HCT116 (cell line): ENCODE measurements at regions not wholly inside any gene's neighbourhood (a gene's known extent, or its start where the extent isn't known, plus 50 kb on each side); places are given as distances from the start of the nearest gene placed in this dataset.

Source experiments
- ATAC-seq: fragments of 200-7000 bp; cut with Tn5 transposase; 2 replicates; pipeline ENCODE4 v1.9.1; 2020; ENCODE audit warnings: mild to moderate bottlenecking, moderate library complexity
- BruUV-seq: library from RNA; stranded (reverse); fragments of 400-500 nt; replicated peaks from 2 replicates; lab custom pipeline; 2021; lab: Mats Ljungman, UMichigan
- CTCF ChIA-PET: fragments of 300-600 bp; sonication (Branson Sonifier 250); formaldehyde crosslinking; loops from one replicate; lab custom pipeline; 2021; ENCODE audit warnings: antibody characterized with exemption; lab: Charles Lee
- POLR2A ChIA-PET: fragments of 300-600, 350-600 bp; sonication (Branson Sonifier 250); formaldehyde crosslinking; loops from one replicate; lab custom pipeline; 2021; ENCODE audit warnings: antibody characterized with exemption; lab: Charles Lee
- RAD21 ChIA-PET, 2 experiments: fragments of 300-600 bp; sonication (Branson Sonifier 250); formaldehyde crosslinking; loops; one replicate each; lab custom pipeline; 2023; ENCODE audit warnings: low total read pairs in 2 of 2; ENCODE audit not compliant: uncharacterized antibody in 2 of 2, unreplicated experiment in 2 of 2, low non-redundant PET in 1 of 2; lab: Charles Lee
- DNase-seq: peaks from one replicate; pipeline ENCODE4 v3.0.0-alpha.2; 2010; ENCODE audit warnings: low read depth, low spot score
- H2AFZ ChIP-seq: fragments of 200-600 bp; shearing (Covaris generic), sonication (generic); 2 replicates; pipeline ENCODE4 v1.6.1; 2017; ENCODE audit warnings: low read depth, mixed run types, mixed read lengths, antibody characterized with exemption, low read length; ENCODE audit not compliant: poor library complexity, severe bottlenecking
- H3K27ac ChIP-seq: 2 replicates; pipeline ENCODE4 v1.5.1; 2012; ENCODE audit warnings: low read depth, low read length
- H3K27me3 ChIP-seq: fragments of 200-600 bp; sonication (generic); 2 replicates; pipeline ENCODE4 v1.6.1; 2016; ENCODE audit warnings: mixed run types, low read length, mixed read lengths; ENCODE audit not compliant: insufficient read depth
- H3K36me3 ChIP-seq, 2 experiments: fragments of 200-500 bp in 1 of 2; fragments of 200-600 bp in 1 of 2; sonication (Bioruptor generic) in 1 of 2; sonication (generic) in 1 of 2; 2 replicates each; pipeline versions ENCODE4 v1.5.1 to v1.6.1; 2014 to 2016; ENCODE audit warnings: low read length in 2 of 2, inconsistent platforms in 1 of 2, mixed read lengths in 1 of 2, mixed run types in 1 of 2; ENCODE audit not compliant: insufficient read depth in 2 of 2, control insufficient read depth in 1 of 2
- H3K4me1 ChIP-seq, 2 experiments: fragments of 200-600 bp in 1 of 2; sonication (generic) in 1 of 2; 2 replicates each; pipeline versions ENCODE4 v1.5.1 to v1.6.1; 2012 to 2017; ENCODE audit warnings: low read length in 2 of 2, inconsistent platforms in 1 of 2, mild to moderate bottlenecking in 1 of 2, mixed read lengths in 1 of 2, mixed run types in 1 of 2, moderate library complexity in 1 of 2; ENCODE audit not compliant: insufficient read depth in 2 of 2, control insufficient read depth in 1 of 2
- H3K4me2 ChIP-seq: fragments of 200-600 bp; sonication (generic); 2 replicates; pipeline ENCODE4 v1.6.1; 2017; ENCODE audit warnings: mixed run types, low read length, mixed read lengths
- H3K4me3 ChIP-seq, 2 experiments: fragments of 200-600 bp in 1 of 2; sonication (generic) in 1 of 2; replicated peaks in 1 of 2; 2 replicates each; pipeline ENCODE4 v1.5.1; 2011 to 2016; ENCODE audit warnings: low read length in 2 of 2, control low read depth in 1 of 2, low read depth in 1 of 2, mild to moderate bottlenecking in 1 of 2, mixed read lengths in 1 of 2, mixed run types in 1 of 2
- H3K79me2 ChIP-seq: fragments of 200-600 bp; sonication (generic); 2 replicates; pipeline ENCODE4 v1.6.1; 2017; ENCODE audit warnings: mild to moderate bottlenecking, mixed run types, low read length, moderate library complexity, mixed read lengths; ENCODE audit not compliant: insufficient read depth
- H3K9ac ChIP-seq: fragments of 200-600 bp; sonication (generic); 2 replicates; pipeline ENCODE4 v1.6.1; 2016; ENCODE audit warnings: low read length, mixed read lengths
- H3K9me2 ChIP-seq: fragments of 200-600 bp; sonication (generic), shearing (Covaris generic); 2 replicates; pipeline ENCODE4 v1.6.1; 2017; ENCODE audit warnings: mixed run types, mild to moderate bottlenecking, moderate library complexity; ENCODE audit not compliant: insufficient read depth
- H3K9me3 ChIP-seq, 2 experiments: fragments of 200-500 bp in 1 of 2; fragments of 200-600 bp in 1 of 2; sonication (Bioruptor generic) in 1 of 2; sonication (generic) in 1 of 2; 2 replicates each; pipeline ENCODE4 v1.6.1; 2014 to 2017; ENCODE audit warnings: low read length in 2 of 2, mixed read lengths in 2 of 2, inconsistent platforms in 1 of 2, low read depth in 1 of 2, mild to moderate bottlenecking in 1 of 2, mixed run types in 1 of 2, moderate library complexity in 1 of 2; ENCODE audit not compliant: control insufficient read depth in 1 of 2, insufficient read depth in 1 of 2
- H4K20me1 ChIP-seq: fragments of 200-600 bp; sonication (generic), shearing (Covaris generic); 2 replicates; pipeline ENCODE4 v1.6.1; 2017; ENCODE audit warnings: mixed run types, mild to moderate bottlenecking, moderate library complexity; ENCODE audit not compliant: insufficient read depth
- ATF3 ChIP-seq: IDR thresholded peaks from 2 replicates; pipeline ENCODE4 v1.6.1; 2012
- CBX3 ChIP-seq: IDR thresholded peaks from 2 replicates; pipeline ENCODE4 v1.6.1; 2012; ENCODE audit warnings: low read depth
- ELF1 ChIP-seq: IDR thresholded peaks from 2 replicates; pipeline ENCODE4 v1.6.1; 2012; ENCODE audit warnings: low read depth, borderline replicate concordance
- EZH2 ChIP-seq: fragments of 200-600 bp; sonication (generic); IDR thresholded peaks from 2 replicates; pipeline ENCODE4 v1.6.1; 2017; ENCODE audit warnings: antibody characterized with exemption, mixed run types
- EZH2phosphoT487 ChIP-seq: fragments of 200-600 bp; IDR thresholded peaks from 2 replicates; pipeline ENCODE4 v1.6.1; 2018; ENCODE audit warnings: antibody characterized with exemption, borderline replicate concordance
- FOSL1 ChIP-seq: IDR thresholded peaks from 2 replicates; pipeline ENCODE4 v1.6.1; 2012; ENCODE audit warnings: low read depth
- MAX ChIP-seq: IDR thresholded peaks from 2 replicates; pipeline ENCODE4 v1.6.1; 2012
- POLR2AphosphoS5 ChIP-seq: IDR thresholded peaks from 2 replicates; pipeline ENCODE4 v1.6.1; 2011; ENCODE audit warnings: mild to moderate bottlenecking, low read depth, low read length, moderate library complexity
- REST ChIP-seq: IDR thresholded peaks from 2 replicates; pipeline ENCODE4 v1.6.1; 2012; ENCODE audit warnings: low read depth
- SIN3A ChIP-seq: IDR thresholded peaks from 2 replicates; pipeline ENCODE4 v1.6.1; 2012; ENCODE audit warnings: low read depth
- SP1 ChIP-seq: IDR thresholded peaks from 2 replicates; pipeline ENCODE4 v1.6.1; 2012; ENCODE audit warnings: low read depth
- SRF ChIP-seq: IDR thresholded peaks from 2 replicates; pipeline ENCODE4 v1.6.1; 2012; ENCODE audit warnings: low read depth
- YY1 ChIP-seq: IDR thresholded peaks from 2 replicates; pipeline ENCODE4 v1.6.1; 2011; ENCODE audit warnings: low read length, low read depth, moderate library complexity, mild to moderate bottlenecking; ENCODE audit not compliant: insufficient replicate concordance; ENCODE audit errors: extremely low read depth
- ZBTB33 ChIP-seq: IDR thresholded peaks from 2 replicates; pipeline ENCODE4 v1.6.1; 2011; ENCODE audit warnings: mild to moderate bottlenecking, low read length, moderate library complexity; ENCODE audit not compliant: insufficient replicate concordance; ENCODE audit errors: extremely low read depth
- ZNF274 ChIP-seq: fragments of 200-500 bp; sonication (Bioruptor generic); IDR thresholded peaks from 2 replicates; pipeline ENCODE4 v1.6.1; 2014; ENCODE audit warnings: mild to moderate bottlenecking, low read depth, low read length, inconsistent platforms
- intact Hi-C: fragments of 100-400 bp; cut with micrococcal nuclease; formaldehyde crosslinking; loops from 2 replicates; pipeline ENCODE4 v1.10.0; 2022

- no peak overlapping the region for H3K9ac ChIP-seq
- H4K20me1 ChIP-seq: no peaks in the 10 kb centered on the region
- H3K4me2 ChIP-seq: no peak overlapping the region
- H2AFZ ChIP-seq: no peak overlapping the region
- H3K4me3 ChIP-seq: no peak overlapping the region
- POLR2A ChIA-PET: no interaction called here
- H3K27me3 ChIP-seq: 0 out of 2 replicates have a peak, but pooled peaks cover 3% of the 10 kb centered on the region
- H3K9me2 ChIP-seq: no peaks in the 10 kb centered on the region
- H3K79me2 ChIP-seq: no peaks in the 10 kb centered on the region
- BruUV-seq: no TSS peak
- H3K4me1 ChIP-seq: no peaks in the 10 kb centered on the region
- intact Hi-C loops: no loop called here
- no peak for DNase-seq
- H3K36me3 ChIP-seq: no peaks in the 10 kb centered on the region
- TF ChIP-seq POLR2AphosphoS5: no peak
- no peak for TF ChIP-seq ATF3
- no peak for TF ChIP-seq EZH2
- no peak for TF ChIP-seq EZH2phosphoT487
- no peak for TF ChIP-seq ZBTB33
- TF ChIP-seq SP1: no peak
- no peak for TF ChIP-seq ELF1
- no peak for TF ChIP-seq REST
- TF ChIP-seq ZNF274: no peak
- no peak for TF ChIP-seq CBX3
- no peak for TF ChIP-seq SIN3A
- TF ChIP-seq FOSL1: no peak
- no peak for TF ChIP-seq MAX
- no peak for TF ChIP-seq SRF
- TF ChIP-seq YY1: no peak
- no peak for ATAC-seq
- CTCF ChIA-PET: no interaction called here
- H3K9me3 ChIP-seq: no peaks in the 10 kb centered on the region
- RAD21 ChIA-PET: no interaction called here
- H3K27ac ChIP-seq: no peak overlapping the region
Measured at GRCh38 chr15:39494462-39494861, 86.4 kb upstream of the THBS1 start.
